Karpas-422 (cell line): ENCODE measurements at regions not wholly inside any gene's neighbourhood (a gene's known extent, or its start where the extent isn't known, plus 50 kb on each side); places are given as distances from the start of the nearest gene placed in this dataset.

Experiments
- DNase-seq: peaks from one replicate; pipeline ENCODE4 v3.0.0-alpha.2; 2015
- H2AFZ ChIP-seq: fragments of 200-600 bp; sonication (generic); 2 replicates; pipeline ENCODE4 v1.6.1; 2014; ENCODE audit warnings: antibody characterized with exemption, low read length, mixed read lengths
- H3K27ac ChIP-seq: fragments of 200-600 bp; sonication (generic); 2 replicates; pipeline ENCODE4 v1.5.1; 2014; ENCODE audit warnings: mild to moderate bottlenecking, low read length, moderate library complexity
- H3K27me3 ChIP-seq: fragments of 200-600 bp; sonication (generic); 2 replicates; pipeline ENCODE4 v1.6.1; 2014; ENCODE audit warnings: low read length, mixed read lengths
- H3K36me3 ChIP-seq: fragments of 200-600 bp; sonication (generic); 2 replicates; pipeline ENCODE4 v1.6.1; 2014; ENCODE audit warnings: low read length, mixed read lengths; ENCODE audit not compliant: insufficient read depth
- H3K4me1 ChIP-seq: fragments of 200-600 bp; sonication (generic); 2 replicates; pipeline ENCODE4 v1.6.1; 2014; ENCODE audit warnings: mild to moderate bottlenecking, low read length, mixed read lengths
- H3K4me2 ChIP-seq: fragments of 200-600 bp; sonication (generic); 2 replicates; pipeline ENCODE4 v1.6.1; 2014; ENCODE audit warnings: low read length, low read depth, mild to moderate bottlenecking; ENCODE audit not compliant: poor library complexity, severe bottlenecking
- H3K4me3 ChIP-seq: fragments of 200-600 bp; sonication (generic); 2 replicates; pipeline ENCODE4 v1.5.1; 2014; ENCODE audit warnings: mild to moderate bottlenecking, antibody characterized with exemption, low read length, mixed read lengths
- H3K79me2 ChIP-seq: fragments of 200-600 bp; sonication (generic); 2 replicates; pipeline ENCODE4 v1.6.1; 2014; ENCODE audit warnings: mild to moderate bottlenecking, low read length, mixed read lengths
- H3K9ac ChIP-seq: fragments of 200-600 bp; sonication (generic); 2 replicates; pipeline ENCODE4 v1.6.0; 2014; ENCODE audit warnings: low read length
- H3K9me2 ChIP-seq: fragments of 200-600 bp; sonication (generic), shearing (Covaris generic); replicated peaks from 2 replicates; pipeline ENCODE4 v1.6.0; 2014; ENCODE audit warnings: mild to moderate bottlenecking, low read length, moderate library complexity; ENCODE audit not compliant: insufficient read depth
- H3K9me3 ChIP-seq: fragments of 300-700, 200-600 bp; sonication (generic); 2 replicates; pipeline ENCODE4 v1.6.1; 2014; ENCODE audit warnings: low read length, mixed read lengths
- H4K20me1 ChIP-seq: fragments of 200-600 bp; sonication (generic); 2 replicates; pipeline ENCODE4 v1.6.1; 2014; ENCODE audit warnings: mild to moderate bottlenecking, antibody characterized with exemption, low read length, low read depth; ENCODE audit not compliant: insufficient read depth

DNA sequence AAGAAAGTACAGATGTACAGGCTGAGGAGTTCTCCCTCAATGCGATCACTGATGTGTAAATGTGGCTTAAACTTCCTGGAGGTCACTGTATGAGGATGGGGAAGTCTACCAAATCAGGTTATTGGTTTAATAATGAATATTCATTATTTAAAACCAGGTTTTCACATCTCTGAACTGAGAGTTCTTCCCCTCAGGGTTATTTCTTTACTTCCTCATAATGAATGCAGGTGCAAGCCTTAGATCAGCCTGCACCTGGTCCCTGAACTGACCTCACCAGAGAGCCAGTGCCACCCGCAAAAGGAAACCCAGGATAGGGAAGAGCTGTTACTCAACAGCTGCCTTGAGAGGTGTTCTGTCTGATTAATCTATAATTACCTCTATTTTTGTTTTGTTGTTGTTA is 369.0 kb downstream of the EPHA4 start:
- Histone ChIP-seq H3K9me2 (no peaks in the 10 kb centered on the region), H3K4me3 (0 out of 2 replicates have a peak overlapping the region, but pooled peaks have one; percentile 18), H3K9me3 (no peaks in the 10 kb centered on the region), H3K4me2 (peak overlapping the region; percentile 49), H2AFZ (no peak overlapping the region), H3K4me1 (peaks cover 44% of the 10 kb centered on the region), H3K9ac (no peak overlapping the region), H3K36me3 (no peaks in the 10 kb centered on the region), H4K20me1 (no peaks in the 10 kb centered on the region), H3K79me2 (no peaks in the 10 kb centered on the region), H3K27ac (peak overlapping the region; percentile 32; the same call in 1 of the 2 replicates), H3K27me3 (no peaks in the 10 kb centered on the region)
- peak; percentile 83 for DNase-seq

DNA sequence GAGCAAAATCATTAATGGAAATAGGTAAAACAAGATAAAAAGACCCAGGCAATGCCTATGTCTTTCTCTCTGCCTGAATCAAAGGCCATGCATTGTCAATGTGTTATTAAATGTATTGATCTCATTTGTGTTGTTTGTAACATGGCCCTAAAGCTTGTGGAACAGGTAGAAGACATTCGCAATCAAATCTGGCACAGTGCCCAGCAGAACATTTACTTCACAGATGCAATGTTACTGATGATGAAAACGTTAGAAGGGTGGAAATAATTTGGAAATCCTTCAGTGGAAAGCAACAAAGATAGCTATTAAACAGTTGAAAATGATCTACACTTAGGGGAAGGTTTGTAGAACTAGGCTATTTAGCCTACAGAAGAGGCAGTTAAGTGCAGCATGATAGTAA is 368.2 kb downstream of the EPHA4 start:
- H3K9ac ChIP-seq: no peak overlapping the region
- DNase-seq: no peak
- peak overlapping the region; percentile 49 for H3K4me2 ChIP-seq

DNA sequence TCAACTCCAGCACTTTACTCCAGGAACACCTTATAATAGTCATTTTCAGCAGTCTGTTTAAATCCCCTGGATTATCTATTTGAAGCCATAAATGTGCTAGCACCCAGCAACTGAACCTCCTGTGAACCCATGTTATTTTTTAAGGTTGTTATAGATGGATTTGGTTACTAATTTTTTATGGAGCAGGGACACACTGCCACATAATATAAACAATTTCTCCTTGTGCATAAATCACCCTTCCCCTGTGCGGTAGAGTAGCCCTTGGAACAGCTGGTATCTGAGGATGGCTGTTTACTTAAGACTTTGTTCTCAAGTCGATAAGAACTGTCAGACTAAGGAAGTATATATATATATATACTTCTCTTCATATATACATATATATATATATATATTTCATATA is 367.4 kb downstream of the EPHA4 start:
- no peak overlapping the region for H3K4me3 ChIP-seq
- no peak overlapping the region for H2AFZ ChIP-seq
- H3K27ac ChIP-seq: no peak overlapping the region
- DNase-seq: no peak
- no peaks in the 10 kb centered on the region for H3K36me3 ChIP-seq
- no peak overlapping the region for H3K9ac ChIP-seq
- H3K27me3 ChIP-seq: no peaks in the 10 kb centered on the region
- no peaks in the 10 kb centered on the region for H3K79me2 ChIP-seq
- no peaks in the 10 kb centered on the region for H3K9me2 ChIP-seq
- no peak overlapping the region for H3K4me2 ChIP-seq
- no peaks in the 10 kb centered on the region for H3K9me3 ChIP-seq
- peaks cover 39% of the 10 kb centered on the region for H3K4me1 ChIP-seq
- no peaks in the 10 kb centered on the region for H4K20me1 ChIP-seq

More for the DNA sequence above, 368.2 kb downstream of the EPHA4 start:
- Histone ChIP-seq H3K9me2 (no peaks in the 10 kb centered on the region), H3K4me1 (peaks cover 44% of the 10 kb centered on the region), H3K4me3 (no peak overlapping the region), H3K27me3 (no peaks in the 10 kb centered on the region), H3K36me3 (no peaks in the 10 kb centered on the region), H3K79me2 (no peaks in the 10 kb centered on the region), H3K27ac (no peak overlapping the region), H4K20me1 (no peaks in the 10 kb centered on the region), H2AFZ (no peak overlapping the region), H3K9me3 (no peaks in the 10 kb centered on the region)

DNA sequence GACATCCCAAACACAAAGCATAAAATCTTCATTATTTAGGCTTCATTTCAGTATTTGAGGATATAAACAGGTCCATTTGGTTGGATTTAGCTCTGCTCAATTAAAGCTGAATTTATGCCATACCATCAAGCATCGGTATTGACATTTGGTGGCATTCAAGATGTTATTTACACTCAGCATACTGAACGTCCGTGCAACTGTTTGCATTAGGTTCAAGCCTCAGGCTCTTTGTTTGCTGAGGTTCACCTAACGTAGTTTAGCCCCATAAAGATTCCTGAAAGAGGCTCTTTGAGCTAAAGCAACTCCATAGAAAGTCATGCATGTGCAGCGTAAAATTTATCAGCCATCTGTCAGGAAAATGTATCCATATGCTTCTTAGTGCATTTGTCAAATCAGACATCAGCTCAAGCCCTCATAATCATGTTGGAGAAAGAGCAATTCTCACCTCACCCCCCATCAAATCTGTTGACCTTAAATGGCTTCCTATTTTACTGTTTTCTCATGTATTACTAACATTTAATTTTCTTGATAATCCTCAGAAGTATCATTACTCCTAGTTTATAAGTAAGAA is 366.9 kb downstream of the EPHA4 start:
- no peaks in the 10 kb centered on the region for H3K9me2 ChIP-seq
- DNase-seq: no peak
- H3K4me3 ChIP-seq: no peak overlapping the region
- no peak overlapping the region for H3K4me2 ChIP-seq
- no peaks in the 10 kb centered on the region for H3K9me3 ChIP-seq
- peaks cover 35% of the 10 kb centered on the region for H3K4me1 ChIP-seq
- H3K9ac ChIP-seq: no peak overlapping the region
- no peak overlapping the region for H3K27ac ChIP-seq
- H4K20me1 ChIP-seq: no peaks in the 10 kb centered on the region
- no peaks in the 10 kb centered on the region for H3K27me3 ChIP-seq
- H2AFZ ChIP-seq: no peak overlapping the region
- no peaks in the 10 kb centered on the region for H3K36me3 ChIP-seq
- H3K79me2 ChIP-seq: no peaks in the 10 kb centered on the region

DNA sequence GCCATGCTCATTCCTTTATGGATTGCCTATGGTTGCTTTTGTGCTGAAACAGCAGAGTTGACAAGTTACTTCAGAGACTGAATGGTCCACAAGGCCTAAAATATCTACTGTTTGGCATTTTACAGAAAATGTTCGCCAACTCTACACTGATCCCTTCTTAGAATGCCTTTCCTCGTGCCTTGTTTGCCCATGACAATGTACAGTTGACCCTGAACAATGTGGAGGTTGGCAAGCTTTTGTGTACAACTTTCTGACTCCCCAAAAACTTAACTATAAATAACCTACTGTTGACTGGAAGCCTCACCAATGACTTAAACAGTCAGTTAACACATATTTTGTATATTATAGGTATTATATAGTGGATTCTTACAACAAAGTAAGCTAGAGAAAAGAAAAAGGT is 361.4 kb downstream of the EPHA4 start:
- H3K27ac ChIP-seq: no peak overlapping the region
- no peak overlapping the region for H3K4me3 ChIP-seq
- H3K36me3 ChIP-seq: no peaks in the 10 kb centered on the region
- H3K9ac ChIP-seq: no peak overlapping the region
- no peaks in the 10 kb centered on the region for H3K27me3 ChIP-seq
- DNase-seq: no peak
- no peak overlapping the region for H2AFZ ChIP-seq
- H4K20me1 ChIP-seq: no peaks in the 10 kb centered on the region
- H3K9me2 ChIP-seq: no peaks in the 10 kb centered on the region
- no peaks in the 10 kb centered on the region for H3K79me2 ChIP-seq
- no peaks in the 10 kb centered on the region for H3K9me3 ChIP-seq
- no peak overlapping the region for H3K4me2 ChIP-seq
- 0 out of 2 replicates have a peak, but pooled peaks cover 3% of the 10 kb centered on the region for H3K4me1 ChIP-seq

DNA sequence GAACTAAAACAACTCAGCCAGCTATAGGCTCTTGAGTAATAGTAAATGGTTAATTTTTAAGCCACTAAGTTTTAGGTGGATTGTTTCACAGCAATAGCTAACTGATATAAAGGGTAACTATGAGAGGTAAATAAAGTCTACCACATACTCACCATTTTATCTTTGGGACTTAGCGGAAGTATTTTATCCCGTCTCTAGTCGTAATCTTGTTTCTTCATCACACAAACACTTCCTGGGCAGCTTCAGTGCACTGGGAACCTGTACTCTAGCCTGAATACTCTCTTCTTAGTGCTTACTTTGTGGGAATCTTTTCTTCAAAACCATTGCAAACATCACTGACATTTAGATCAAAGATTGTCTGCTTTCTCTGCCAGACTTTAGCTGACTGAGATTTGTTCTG is 360.5 kb downstream of the EPHA4 start:
- Histone ChIP-seq H3K36me3 (no peaks in the 10 kb centered on the region), H4K20me1 (no peaks in the 10 kb centered on the region), H3K4me2 (no peak overlapping the region), H3K27ac (no peak overlapping the region), H3K4me3 (no peak overlapping the region), H3K9me2 (no peaks in the 10 kb centered on the region), H3K9ac (no peak overlapping the region), H2AFZ (no peak overlapping the region), H3K27me3 (no peaks in the 10 kb centered on the region), H3K9me3 (no peaks in the 10 kb centered on the region), H3K4me1 (0 out of 2 replicates have a peak, but pooled peaks cover 3% of the 10 kb centered on the region), H3K79me2 (no peaks in the 10 kb centered on the region)
- DNase-seq: no peak

DNA sequence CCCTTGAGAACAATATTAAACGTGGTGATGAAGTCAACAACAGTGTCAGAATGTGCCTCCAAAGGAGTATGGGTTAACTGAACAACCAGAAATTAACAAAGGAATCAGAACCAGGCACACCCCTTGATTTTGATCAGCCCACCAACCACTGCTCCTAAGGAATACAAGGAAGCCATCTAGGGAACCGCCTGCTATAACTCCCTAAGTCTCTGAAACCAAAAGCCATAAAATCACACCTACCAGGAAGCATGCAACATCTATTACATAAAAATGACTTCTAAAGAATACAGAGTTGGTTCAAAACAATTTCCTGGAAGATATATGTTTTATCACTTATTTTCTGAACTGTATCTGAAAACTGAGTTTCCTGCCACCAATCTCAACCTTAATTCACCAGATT is 360.0 kb downstream of the EPHA4 start:
- Histone ChIP-seq H3K27ac (no peak overlapping the region), H2AFZ (no peak overlapping the region), H3K36me3 (no peaks in the 10 kb centered on the region), H4K20me1 (no peaks in the 10 kb centered on the region), H3K27me3 (no peaks in the 10 kb centered on the region), H3K79me2 (no peaks in the 10 kb centered on the region), H3K4me1 (0 out of 2 replicates have a peak, but pooled peaks cover 3% of the 10 kb centered on the region), H3K9ac (no peak overlapping the region), H3K9me3 (no peaks in the 10 kb centered on the region), H3K4me3 (no peak overlapping the region), H3K9me2 (no peaks in the 10 kb centered on the region), H3K4me2 (no peak overlapping the region)
- no peak for DNase-seq

DNA sequence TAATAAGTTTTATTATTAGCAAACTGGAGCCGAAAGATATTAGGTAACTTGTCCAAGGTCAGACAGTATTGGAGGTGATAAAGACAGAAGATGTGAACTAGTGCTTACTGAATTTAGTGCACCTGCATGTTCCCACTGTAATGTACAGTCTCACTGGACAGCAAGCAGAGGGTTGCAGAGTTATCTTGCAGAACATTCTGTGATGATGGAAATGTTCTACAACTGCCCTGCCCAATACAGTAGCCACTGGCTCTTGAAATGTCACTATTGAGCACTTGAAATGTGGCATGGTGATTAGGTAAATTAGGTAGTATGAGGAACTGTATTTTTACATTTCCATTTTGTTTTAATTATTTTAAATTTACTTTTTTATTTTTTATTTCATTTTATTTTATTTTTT is 356.6 kb downstream of the EPHA4 start:
- no peak for DNase-seq
- Histone ChIP-seq H3K27ac (no peak overlapping the region), H3K4me1 (0 out of 2 replicates have a peak, but pooled peaks cover 3% of the 10 kb centered on the region), H4K20me1 (no peaks in the 10 kb centered on the region), H3K9me2 (no peaks in the 10 kb centered on the region), H3K79me2 (no peaks in the 10 kb centered on the region), H3K27me3 (no peaks in the 10 kb centered on the region), H3K4me2 (no peak overlapping the region), H3K9me3 (no peaks in the 10 kb centered on the region), H3K9ac (no peak overlapping the region), H3K36me3 (no peaks in the 10 kb centered on the region), H2AFZ (no peak overlapping the region), H3K4me3 (no peak overlapping the region)
